ENCODE measurements at regions not wholly inside any gene's neighbourhood (a gene's known extent, or its start where the extent isn't known, plus 50 kb on each side); places are given as distances from the start of the nearest gene placed in this dataset.

GRCh38 chr6:164108869-164109769, 694.6 kb downstream of the QKI start:
- no peak overlapping the region for H3K27ac Mint-ChIP-seq
- no peaks in the 10 kb centered on the region for H3K4me1 Mint-ChIP-seq (ENCODE audit: low read depth)
- DNase-seq (ENCODE audit: low spot score): no peak
- intact Hi-C loops (cut with micrococcal nuclease): no loop called here
- no peaks in the 10 kb centered on the region for H3K27me3 Mint-ChIP-seq (ENCODE audit: low read depth)
- no peak overlapping the region for H3K4me3 Mint-ChIP-seq (ENCODE audit: low read depth)
- H3K9me3 Mint-ChIP-seq: no peaks in the 10 kb centered on the region
- no peaks in the 10 kb centered on the region for H3K36me3 Mint-ChIP-seq (ENCODE audit: low read depth)

GRCh38 chr6:164108092-164108491, 693.6 kb downstream of the QKI start:
- H3K4me1 Mint-ChIP-seq (ENCODE audit: low read depth): no peaks in the 10 kb centered on the region
- no peak overlapping the region for H3K27ac Mint-ChIP-seq
- H3K27me3 Mint-ChIP-seq (ENCODE audit: low read depth): no peaks in the 10 kb centered on the region
- intact Hi-C loops (cut with micrococcal nuclease): no loop called here
- H3K36me3 Mint-ChIP-seq (ENCODE audit: low read depth): no peaks in the 10 kb centered on the region
- no peak for DNase-seq (ENCODE audit: low spot score)
- no peaks in the 10 kb centered on the region for H3K9me3 Mint-ChIP-seq
- H3K4me3 Mint-ChIP-seq (ENCODE audit: low read depth): no peak overlapping the region

DNA sequence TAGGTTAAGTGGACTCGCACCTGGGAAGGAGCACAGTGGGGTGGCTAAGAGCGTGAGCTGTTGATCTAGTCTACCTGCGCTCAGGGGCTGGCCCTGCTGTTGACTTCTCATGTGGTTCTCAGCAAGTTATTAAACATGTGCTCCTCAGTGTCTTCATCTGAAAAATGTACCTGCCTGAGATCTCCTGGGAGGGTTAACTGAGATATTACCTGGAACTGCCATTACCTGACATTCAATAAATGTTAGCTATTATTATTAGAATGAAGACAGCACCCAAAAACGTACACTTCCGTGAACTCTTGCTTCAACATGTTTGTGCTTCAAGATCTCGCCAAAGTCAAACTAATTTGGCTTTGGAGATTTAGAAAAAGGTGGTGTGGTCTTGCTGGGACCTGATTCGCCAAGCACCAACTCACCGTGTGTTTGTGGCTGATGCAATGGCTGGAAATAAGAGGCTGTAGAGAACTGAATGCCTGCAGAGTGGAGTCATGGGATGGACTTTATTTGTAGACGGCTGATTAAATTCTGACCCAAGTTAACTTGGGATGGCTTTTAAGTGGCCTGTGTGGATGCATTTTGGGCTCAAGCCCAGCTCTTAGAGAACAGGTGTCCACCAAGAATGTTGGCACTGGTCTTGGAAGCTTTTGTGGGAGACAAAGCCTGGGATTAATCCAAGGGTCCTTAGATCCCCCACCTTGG, 692.9 kb downstream of the QKI start:
- Mint-ChIP-seq H3K4me3 (ENCODE audit: low read depth) (no peak overlapping the region), H3K4me1 (ENCODE audit: low read depth) (no peaks in the 10 kb centered on the region), H3K27me3 (ENCODE audit: low read depth) (no peaks in the 10 kb centered on the region), H3K36me3 (ENCODE audit: low read depth) (no peaks in the 10 kb centered on the region), H3K27ac (no peak overlapping the region), H3K9me3 (no peaks in the 10 kb centered on the region)
- intact Hi-C loops (cut with micrococcal nuclease): no loop called here
- DNase-seq (ENCODE audit: low spot score): no peak

DNA sequence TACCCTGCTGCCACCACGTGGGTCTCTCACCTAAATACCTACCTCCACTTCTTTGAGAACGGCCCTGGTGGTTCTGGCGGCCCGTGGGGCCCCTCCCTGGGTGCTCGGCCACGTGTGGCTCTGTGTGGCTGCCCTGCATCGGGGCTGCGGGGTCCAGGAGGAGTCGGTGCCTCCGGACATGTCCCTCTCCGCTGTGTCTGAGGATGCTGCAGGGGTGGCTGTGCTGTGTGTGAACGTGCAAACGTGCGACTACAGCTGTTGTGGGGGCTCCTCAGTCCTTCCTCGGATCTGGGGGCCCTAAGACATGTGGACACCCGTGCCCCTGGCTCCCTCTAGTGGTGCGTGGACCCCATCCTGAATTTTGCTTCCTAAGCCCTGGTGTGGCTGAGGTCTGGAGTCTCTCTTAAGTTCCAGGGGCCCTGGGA, 691.8 kb downstream of the QKI start:
- H3K9me3 Mint-ChIP-seq: no peaks in the 10 kb centered on the region
- H3K4me1 Mint-ChIP-seq (ENCODE audit: low read depth): no peaks in the 10 kb centered on the region
- no peaks in the 10 kb centered on the region for H3K36me3 Mint-ChIP-seq (ENCODE audit: low read depth)
- no peaks in the 10 kb centered on the region for H3K27me3 Mint-ChIP-seq (ENCODE audit: low read depth)
- H3K27ac Mint-ChIP-seq: no peak overlapping the region
- H3K4me3 Mint-ChIP-seq (ENCODE audit: low read depth): no peak overlapping the region
- intact Hi-C loops (cut with micrococcal nuclease): no loop called here
- no peak for DNase-seq (ENCODE audit: low spot score)

DNA sequence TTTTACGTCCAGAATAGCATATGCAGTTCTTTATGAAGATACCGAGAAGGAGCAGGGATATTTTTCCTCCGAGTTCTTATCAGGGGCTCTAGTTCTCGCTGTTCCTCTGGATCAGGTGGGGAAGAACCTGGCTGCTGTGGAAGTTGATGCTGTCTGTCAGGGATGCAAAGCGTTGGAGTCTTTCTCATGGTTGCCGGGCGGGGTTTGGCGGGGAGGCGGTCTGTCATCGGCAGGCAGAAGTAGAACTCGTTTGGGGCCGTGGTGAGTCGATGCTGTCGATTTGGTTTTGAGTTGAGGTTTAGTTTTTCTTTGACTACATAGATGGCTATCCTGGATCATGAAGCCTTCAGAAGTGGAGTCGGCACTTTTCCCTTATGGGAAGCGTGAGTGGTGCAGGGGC, 691.2 kb downstream of the QKI start:
- Mint-ChIP-seq H3K4me1 (ENCODE audit: low read depth) (no peaks in the 10 kb centered on the region), H3K9me3 (no peaks in the 10 kb centered on the region), H3K27me3 (ENCODE audit: low read depth) (no peaks in the 10 kb centered on the region), H3K4me3 (ENCODE audit: low read depth) (no peak overlapping the region), H3K36me3 (ENCODE audit: low read depth) (no peaks in the 10 kb centered on the region), H3K27ac (no peak overlapping the region)
- no peak for DNase-seq (ENCODE audit: low spot score)
- intact Hi-C loops (cut with micrococcal nuclease): no loop called here

DNA sequence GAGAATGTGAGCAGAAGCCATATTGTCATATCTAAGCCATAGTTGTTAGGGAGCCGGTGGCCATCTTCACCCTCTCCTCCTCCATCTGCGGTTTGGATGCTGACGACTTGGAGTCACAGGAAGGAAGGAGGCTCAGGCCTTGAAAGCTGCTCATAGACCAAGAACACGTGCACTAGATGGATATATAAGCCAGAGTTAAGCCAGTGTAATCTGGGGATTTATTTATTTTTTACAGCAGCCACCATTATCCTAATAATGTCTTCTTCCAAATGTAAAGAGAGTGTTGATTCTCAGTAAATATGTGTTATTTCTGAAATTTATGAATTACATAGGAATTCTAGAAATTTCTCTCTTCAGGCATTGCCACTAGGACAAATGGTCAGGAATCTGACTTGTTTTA, 689.9 kb downstream of the QKI start:
- no peak overlapping the region for H3K4me3 Mint-ChIP-seq (ENCODE audit: low read depth)
- H3K9me3 Mint-ChIP-seq: no peaks in the 10 kb centered on the region
- intact Hi-C loops (cut with micrococcal nuclease): no loop called here
- no peak overlapping the region for H3K27ac Mint-ChIP-seq
- H3K36me3 Mint-ChIP-seq (ENCODE audit: low read depth): no peaks in the 10 kb centered on the region
- DNase-seq (ENCODE audit: low spot score): no peak
- no peaks in the 10 kb centered on the region for H3K4me1 Mint-ChIP-seq (ENCODE audit: low read depth)
- no peaks in the 10 kb centered on the region for H3K27me3 Mint-ChIP-seq (ENCODE audit: low read depth)

GRCh38 chr6:164102693-164103092, 688.2 kb downstream of the QKI start:
- no peak overlapping the region for H3K4me3 Mint-ChIP-seq (ENCODE audit: low read depth)
- DNase-seq (ENCODE audit: low spot score): no peak
- no peak overlapping the region for H3K27ac Mint-ChIP-seq
- no peaks in the 10 kb centered on the region for H3K36me3 Mint-ChIP-seq (ENCODE audit: low read depth)
- H3K9me3 Mint-ChIP-seq: no peaks in the 10 kb centered on the region
- H3K27me3 Mint-ChIP-seq (ENCODE audit: low read depth): no peaks in the 10 kb centered on the region
- H3K4me1 Mint-ChIP-seq (ENCODE audit: low read depth): no peaks in the 10 kb centered on the region
- intact Hi-C loops (cut with micrococcal nuclease): no loop called here

DNA sequence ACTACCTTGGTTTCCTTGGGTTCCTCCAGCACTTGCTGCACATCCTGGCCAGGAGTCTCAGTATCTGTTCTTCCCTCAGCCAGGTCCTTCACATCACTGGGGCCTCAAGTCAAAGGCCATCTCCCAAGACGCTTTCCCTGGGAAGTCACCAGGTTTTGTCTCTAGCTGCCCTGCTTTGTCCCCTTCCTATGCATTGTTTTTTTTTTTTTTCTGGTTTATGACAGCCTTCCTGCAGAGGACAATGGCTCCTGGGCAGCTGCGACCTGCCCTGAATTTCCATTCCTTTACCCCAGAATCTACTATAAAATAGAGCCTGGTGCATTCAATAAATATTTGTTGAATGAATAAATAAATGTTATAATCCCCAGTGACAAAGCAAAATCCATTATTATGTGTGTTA, 687.3 kb downstream of the QKI start:
- intact Hi-C loops (cut with micrococcal nuclease): no loop called here
- no peaks in the 10 kb centered on the region for H3K27me3 Mint-ChIP-seq (ENCODE audit: low read depth)
- no peak overlapping the region for H3K27ac Mint-ChIP-seq
- H3K4me3 Mint-ChIP-seq (ENCODE audit: low read depth): no peak overlapping the region
- no peaks in the 10 kb centered on the region for H3K9me3 Mint-ChIP-seq
- no peak for DNase-seq (ENCODE audit: low spot score)
- no peaks in the 10 kb centered on the region for H3K4me1 Mint-ChIP-seq (ENCODE audit: low read depth)
- H3K36me3 Mint-ChIP-seq (ENCODE audit: low read depth): no peaks in the 10 kb centered on the region

DNA sequence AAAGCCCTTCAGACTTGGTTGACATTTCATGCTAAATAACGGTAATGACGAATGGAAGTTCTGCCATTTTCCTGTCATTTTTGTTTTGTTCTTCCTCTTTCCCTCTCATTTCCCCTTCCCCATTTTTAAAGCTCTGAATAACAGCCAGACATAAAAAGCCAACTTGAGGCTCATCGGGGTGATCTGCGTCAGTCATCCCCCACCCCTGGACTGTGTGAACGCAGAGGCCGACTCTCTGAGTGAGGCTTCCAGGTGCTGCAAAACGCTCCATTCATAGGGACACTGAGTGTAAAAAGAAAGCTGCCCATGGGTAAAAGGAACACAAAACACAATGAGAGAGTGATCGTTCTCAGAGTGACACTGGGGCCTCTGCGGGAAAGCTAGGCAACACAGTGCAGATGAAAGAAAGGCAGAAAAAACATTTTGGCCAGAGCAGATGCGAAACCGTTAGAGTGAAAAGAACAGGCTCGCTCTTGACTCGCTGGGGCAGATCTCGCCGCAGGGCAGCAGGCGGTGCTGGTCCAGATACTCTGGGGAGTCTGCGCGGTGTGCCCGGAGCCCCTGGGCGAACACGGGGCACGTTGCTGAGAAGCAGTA, 684.8 kb downstream of the QKI start:
- H3K4me3 Mint-ChIP-seq (ENCODE audit: low read depth): no peak overlapping the region
- no peaks in the 10 kb centered on the region for H3K4me1 Mint-ChIP-seq (ENCODE audit: low read depth)
- no peak overlapping the region for H3K27ac Mint-ChIP-seq
- no peaks in the 10 kb centered on the region for H3K27me3 Mint-ChIP-seq (ENCODE audit: low read depth)
- DNase-seq (ENCODE audit: low spot score): no peak
- H3K9me3 Mint-ChIP-seq: peaks cover 8% of the 10 kb centered on the region
- intact Hi-C loops (cut with micrococcal nuclease): no loop called here
- no peaks in the 10 kb centered on the region for H3K36me3 Mint-ChIP-seq (ENCODE audit: low read depth)

- Mint-ChIP-seq H3K4me3 (ENCODE audit: low read depth) (no peak overlapping the region), H3K27me3 (ENCODE audit: low read depth) (no peaks in the 10 kb centered on the region), H3K27ac (no peak overlapping the region), H3K4me1 (ENCODE audit: low read depth) (no peaks in the 10 kb centered on the region), H3K36me3 (ENCODE audit: low read depth) (no peaks in the 10 kb centered on the region), H3K9me3 (peaks cover 8% of the 10 kb centered on the region)
- intact Hi-C loops (cut with micrococcal nuclease): no loop called here
- no peak for DNase-seq (ENCODE audit: low spot score)
Observed at GRCh38 chr6:164098857-164099267, 684.3 kb downstream of the QKI start.

DNA sequence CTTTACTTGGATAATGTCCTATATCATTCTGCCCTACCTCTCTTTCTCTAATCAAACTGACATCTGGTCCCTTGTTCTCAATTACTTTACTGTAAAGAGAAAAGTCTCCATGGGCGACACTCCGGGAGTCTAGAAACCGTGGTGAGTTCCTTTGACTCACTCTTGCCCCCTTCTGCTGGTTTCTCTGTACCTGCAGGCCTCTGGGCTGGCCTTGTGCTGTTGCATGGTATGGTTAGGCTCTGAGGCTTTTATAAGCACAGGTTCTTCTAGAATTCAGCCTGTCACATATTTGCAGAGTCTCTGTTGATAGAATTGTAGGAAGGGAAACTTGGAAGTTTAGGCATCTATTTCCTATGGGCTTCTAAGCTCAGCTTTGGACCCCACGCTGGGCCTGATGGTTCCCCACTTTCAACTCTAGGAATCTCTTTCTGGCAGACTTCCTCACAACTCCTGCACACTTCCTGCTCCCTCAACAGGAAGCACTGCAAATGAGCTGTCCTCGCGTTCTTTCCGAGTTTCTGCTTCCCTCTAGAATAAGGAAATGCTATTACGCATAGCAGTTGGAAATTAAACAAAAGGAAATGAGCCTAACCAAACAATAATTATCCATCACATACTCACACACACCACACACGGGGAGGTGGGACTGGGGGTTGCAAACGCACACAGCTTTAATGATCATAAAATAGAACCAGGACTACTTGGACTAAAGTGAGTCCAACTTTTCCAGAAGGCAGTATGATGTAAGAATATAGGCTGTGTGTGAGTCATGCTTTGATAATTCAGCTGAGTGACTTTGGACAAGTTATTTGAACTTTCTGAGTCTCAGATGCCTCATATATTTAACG, 683.3 kb downstream of the QKI start:
- H3K4me3 Mint-ChIP-seq (ENCODE audit: low read depth): no peak overlapping the region
- H3K27me3 Mint-ChIP-seq (ENCODE audit: low read depth): no peaks in the 10 kb centered on the region
- peaks cover 8% of the 10 kb centered on the region for H3K9me3 Mint-ChIP-seq
- DNase-seq (ENCODE audit: low spot score): no peak
- no peaks in the 10 kb centered on the region for H3K4me1 Mint-ChIP-seq (ENCODE audit: low read depth)
- no peak overlapping the region for H3K27ac Mint-ChIP-seq
- intact Hi-C loops (cut with micrococcal nuclease): no loop called here
- no peaks in the 10 kb centered on the region for H3K36me3 Mint-ChIP-seq (ENCODE audit: low read depth)

DNA sequence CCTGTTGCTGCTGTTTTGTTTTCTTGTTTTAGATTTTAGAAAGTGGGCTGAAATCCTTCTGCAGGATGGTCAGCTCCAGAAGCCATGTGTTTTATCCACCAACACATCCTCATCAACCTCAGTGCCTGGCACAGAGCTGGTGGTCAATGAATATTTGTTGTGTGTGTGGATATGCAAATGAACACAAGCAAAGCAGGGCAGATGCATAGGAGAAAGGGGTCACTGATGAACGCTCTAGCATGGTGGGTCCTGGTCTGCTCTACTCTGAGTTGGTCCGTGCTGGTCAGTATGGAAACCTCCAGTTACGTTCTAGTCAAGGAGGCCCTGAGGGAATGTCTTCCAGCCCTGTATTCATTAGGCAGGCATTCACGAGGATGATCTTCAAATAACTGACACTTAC, 682.5 kb downstream of the QKI start:
- Mint-ChIP-seq H3K4me3 (ENCODE audit: low read depth) (no peak overlapping the region), H3K27ac (no peak overlapping the region), H3K27me3 (ENCODE audit: low read depth) (no peaks in the 10 kb centered on the region), H3K9me3 (peaks cover 8% of the 10 kb centered on the region), H3K4me1 (ENCODE audit: low read depth) (no peaks in the 10 kb centered on the region), H3K36me3 (ENCODE audit: low read depth) (no peaks in the 10 kb centered on the region)
- no peak for DNase-seq (ENCODE audit: low spot score)
- intact Hi-C loops (cut with micrococcal nuclease): no loop called here
